Stimulated activated CD4-positive, alpha-beta T cell treated with anti-CD3 and anti-CD28 coated beads, Interleukin-15, amount 100 ng/mL, for 1 hour (primary cell): ENCODE measurements at regions not wholly inside any gene's neighbourhood (a gene's known extent, or its start where the extent isn't known, plus 50 kb on each side); places are given as distances from the start of the nearest gene placed in this dataset.

Experiments
- DNase-seq, 2 donors: peaks; one replicate each; pipeline ENCODE4 v3.0.0-alpha.2; 2020; ENCODE audit warnings: low read depth in 1 of 2, low spot score in 1 of 2

- no peak for DNase-seq
Measured at GRCh38 chr17:15048933-15049794, 216.0 kb downstream of the PMP22 start.

DNA sequence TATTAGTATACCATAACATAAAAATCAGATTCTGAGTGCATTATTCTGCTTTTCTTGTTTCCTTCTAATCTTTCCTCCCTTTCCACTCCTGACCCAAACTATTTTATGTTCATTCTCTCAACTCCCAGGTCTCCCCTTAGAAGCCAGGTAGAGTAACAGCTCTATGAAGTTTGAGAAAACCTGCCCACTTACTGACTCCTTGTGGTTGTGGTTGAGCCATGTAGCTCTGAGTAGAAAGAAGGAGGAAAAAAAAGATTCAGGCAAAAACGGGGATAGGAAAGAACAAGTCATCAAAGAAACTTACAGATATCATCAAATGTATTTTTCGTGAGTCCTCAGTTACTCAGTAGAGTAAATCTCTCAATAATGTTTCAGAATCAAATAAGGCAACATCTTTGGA, 216.7 kb downstream of the PMP22 start:
- DNase-seq: no peak

DNA sequence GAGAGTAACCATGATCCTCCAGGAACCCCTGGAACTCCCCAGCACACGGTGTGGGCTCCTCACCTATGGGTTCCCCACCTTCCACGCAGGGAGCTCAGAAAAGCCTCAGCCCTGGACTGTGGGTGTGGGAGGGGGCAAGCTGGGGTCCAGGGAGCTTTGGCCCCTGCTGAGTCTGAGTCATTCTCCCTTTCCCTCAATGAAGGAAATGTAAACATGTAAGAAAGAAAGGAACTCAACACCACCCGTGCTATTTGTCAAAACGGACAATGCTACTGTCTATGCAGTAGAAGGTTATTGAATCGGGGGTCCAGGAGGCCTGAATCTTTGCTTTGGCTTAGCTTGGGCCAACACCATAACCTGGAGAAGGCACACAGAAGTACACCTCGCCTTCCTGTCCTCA, 222.8 kb downstream of the PMP22 start:
- no peak for DNase-seq

DNA sequence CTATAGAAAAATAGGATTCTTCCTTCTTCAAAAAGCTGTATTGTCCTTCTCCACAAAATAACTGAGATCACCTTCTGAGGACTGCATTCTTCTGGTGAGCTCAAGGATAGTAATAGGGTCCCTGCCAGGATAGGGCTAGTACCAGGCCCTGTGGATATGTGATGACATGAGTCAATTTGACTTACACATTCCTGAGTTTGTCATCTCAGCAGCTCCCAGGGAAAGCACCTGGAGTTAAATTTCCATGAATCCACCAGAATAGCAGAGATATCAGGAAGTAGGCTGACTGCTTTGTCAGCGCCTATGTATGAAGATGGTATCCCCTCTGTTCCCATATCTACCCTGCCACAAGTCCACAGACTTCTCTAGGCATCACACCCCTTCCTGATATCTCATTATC, 225.8 kb downstream of the PMP22 start:
- DNase-seq: no peak

GRCh38 chr17:15038656-15039055, 226.5 kb downstream of the PMP22 start:
- no peak for DNase-seq

GRCh38 chr17:15036238-15036637, 228.9 kb downstream of the PMP22 start:
- DNase-seq: no peak

DNA sequence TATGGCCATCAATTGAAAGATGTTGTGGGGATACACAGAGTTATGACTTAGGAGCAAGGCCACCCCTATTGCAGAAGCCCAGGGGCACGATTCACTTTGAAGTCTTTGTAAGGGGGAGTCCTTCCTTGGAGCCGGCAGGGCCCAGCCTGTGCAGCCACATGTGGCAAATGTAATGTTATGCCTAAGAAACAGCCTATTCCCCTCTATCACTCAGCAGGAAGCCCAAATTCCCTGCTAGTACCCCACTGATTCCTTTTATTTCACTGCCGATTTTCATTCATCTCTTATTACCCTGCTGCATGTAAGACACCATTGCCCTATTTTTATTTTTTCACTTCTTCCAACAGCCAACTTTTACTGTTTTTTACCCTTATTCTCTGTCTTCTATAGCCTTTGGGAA, 233.2 kb downstream of the PMP22 start:
- DNase-seq: no peak

DNA sequence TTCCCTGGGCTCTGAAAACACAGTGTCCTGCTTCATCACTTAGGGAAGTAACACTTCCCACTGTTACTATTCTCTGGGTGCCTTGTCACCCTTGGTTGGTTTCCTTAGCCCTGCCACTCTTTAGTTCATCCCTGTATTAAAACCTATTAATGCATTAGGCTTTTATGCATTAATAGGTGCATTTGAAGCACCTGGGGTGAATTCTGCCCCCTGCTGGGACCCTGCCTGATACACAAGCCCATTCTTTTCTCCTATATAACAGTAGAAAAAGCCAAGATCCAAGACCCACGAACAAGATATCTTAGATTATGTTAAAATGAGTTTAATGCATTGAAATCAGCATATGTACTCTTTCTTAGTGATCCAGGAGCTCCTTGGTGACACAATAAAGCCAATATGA, 235.7 kb downstream of the PMP22 start:
- no peak for DNase-seq

DNA sequence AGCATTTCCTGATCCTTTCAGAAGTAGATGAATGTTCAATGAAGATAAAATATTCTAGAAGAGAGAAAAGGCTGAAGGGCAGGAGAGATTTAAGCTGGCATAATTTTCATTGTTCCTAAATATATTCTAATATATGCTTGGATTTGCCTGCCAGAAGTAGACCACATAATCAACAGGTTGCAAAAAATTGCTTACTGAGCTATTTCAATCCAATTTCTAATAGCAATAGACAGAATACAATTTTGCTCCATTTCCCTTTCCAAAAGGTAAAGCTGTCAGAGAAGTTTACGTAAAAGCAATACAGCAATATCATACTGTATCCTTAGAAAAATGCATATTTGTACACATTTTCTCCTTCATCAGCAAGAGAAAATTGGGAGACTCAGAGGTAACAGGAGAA, 237.3 kb downstream of the PMP22 start:
- no peak for DNase-seq

GRCh38 chr17:15026088-15026487, 239.0 kb downstream of the PMP22 start:
- DNase-seq: no peak

DNA sequence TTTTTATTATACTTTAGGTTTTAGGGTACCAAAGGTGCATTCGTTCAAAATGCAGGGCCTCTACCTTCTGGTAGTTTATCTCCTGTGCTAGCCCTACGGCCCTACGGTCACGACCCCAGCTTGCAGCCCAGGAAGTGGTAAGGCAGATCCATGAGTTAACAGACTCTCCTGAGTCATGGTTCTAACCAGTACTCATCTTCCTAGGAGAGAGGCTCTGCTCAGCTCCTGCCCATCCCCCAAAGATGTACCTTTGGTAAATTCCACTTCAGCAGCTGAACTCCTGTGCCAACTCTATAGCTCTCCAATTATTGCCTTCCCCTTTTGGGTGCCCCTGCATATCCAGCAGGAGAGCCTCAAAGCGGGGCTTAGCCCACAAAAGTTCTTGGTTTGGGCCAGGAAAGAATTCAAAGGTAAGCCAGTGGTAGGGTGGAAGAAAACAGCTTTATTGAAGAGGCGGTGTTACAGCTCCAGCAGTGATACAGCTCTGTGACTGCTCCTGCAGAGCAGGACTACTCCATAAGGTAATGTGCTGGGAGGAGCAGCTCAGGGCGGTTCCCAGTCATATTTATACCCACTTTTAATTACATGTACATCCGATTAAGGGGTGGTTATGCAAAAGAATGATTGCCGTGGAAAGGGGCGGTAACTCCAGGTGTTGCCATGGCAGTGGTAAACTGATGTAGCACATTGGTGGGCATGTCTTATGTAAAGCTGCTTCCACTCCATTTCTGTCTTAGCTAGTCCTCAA, 241.4 kb downstream of the PMP22 start:
- DNase-seq: no peak

GRCh38 chr17:15019158-15019557, 246.0 kb downstream of the PMP22 start:
- no peak for DNase-seq

DNA sequence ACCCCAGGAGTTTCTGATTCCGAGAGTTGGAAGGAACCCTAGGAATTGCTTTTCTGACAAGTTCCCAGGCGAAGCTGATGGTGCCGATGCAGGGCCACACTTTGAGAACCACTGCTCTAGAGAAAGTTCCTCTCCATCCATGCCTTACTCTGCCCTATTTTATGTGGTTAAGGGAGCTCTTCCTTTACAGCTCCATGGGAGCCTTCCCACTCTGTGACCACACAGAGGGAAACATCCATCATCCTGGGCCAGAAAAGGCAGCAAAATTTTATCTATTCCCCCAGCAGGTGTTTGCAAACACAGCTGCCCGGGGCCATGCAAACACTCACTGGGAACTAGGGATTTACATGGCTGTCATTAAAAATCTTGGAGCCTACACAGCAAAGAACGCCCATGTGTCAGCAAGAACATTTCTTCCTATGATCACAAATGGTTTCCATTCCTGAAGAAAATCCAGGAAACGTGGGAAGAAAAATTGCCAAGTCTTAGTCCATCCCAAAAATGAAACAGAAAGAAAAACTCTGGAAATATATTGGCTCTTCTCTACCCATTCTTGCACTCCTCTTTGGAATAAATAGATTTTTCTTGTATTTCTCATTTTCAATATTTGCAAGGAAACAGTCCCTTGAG, 252.7 kb downstream of the PMP22 start:
- no peak for DNase-seq

DNA sequence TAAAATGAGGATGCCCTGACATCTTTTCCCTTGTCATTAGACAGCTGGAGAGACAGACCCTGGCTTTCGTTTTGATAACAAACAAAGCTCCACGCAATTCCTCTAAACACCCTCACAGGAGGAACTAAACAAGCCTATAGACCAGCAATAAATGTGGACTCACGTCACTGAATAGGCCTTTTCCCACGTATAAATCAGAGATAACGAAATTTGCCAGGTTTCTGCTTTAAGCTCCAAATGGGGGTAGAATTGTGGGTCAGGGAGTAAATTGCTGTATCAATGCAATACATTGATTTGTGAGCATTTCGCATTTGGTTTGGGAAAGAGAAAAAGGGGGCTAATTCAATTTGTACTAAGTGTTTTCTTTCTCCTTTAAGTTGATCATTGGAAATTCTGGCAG, 256.0 kb downstream of the PMP22 start:
- DNase-seq: no peak

- DNase-seq: no peak
Measured at GRCh38 chr17:15007147-15007553, 258.0 kb downstream of the PMP22 start.

- DNase-seq: no peak
Measured at GRCh38 chr17:15006421-15007128, 258.6 kb downstream of the PMP22 start.

- no peak for DNase-seq
Measured at GRCh38 chr17:15000661-15001060, 264.5 kb downstream of the PMP22 start.

- DNase-seq: no peak
Measured at GRCh38 chr17:14997290-14997689, 267.8 kb downstream of the PMP22 start.

- DNase-seq: no peak
Measured at GRCh38 chr17:14986127-14986526, 279.0 kb downstream of the PMP22 start.

DNA sequence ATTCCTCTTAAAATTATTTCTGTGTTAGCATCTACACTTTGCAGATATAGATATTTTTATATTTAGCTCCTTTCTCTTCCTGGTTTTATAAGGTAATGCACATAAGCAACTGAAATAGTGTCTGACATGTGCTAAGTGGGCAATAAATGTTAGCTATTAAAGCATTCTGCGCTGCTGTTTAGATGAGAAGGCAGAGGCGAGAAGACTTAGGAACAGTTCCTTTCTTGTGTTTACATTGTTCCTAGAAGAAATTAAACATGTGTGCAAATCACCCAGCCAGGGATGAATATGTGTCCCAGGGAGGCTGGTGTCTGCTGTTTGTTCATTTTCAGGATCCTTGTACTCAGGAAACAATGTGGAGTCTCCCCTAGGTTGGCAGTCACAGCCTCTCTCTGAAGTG, 292.3 kb downstream of the PMP22 start:
- DNase-seq: no peak

- DNase-seq: no peak
Measured at GRCh38 chr17:14971054-14971453, 294.1 kb downstream of the PMP22 start.
